GM21367 (cell line): ENCODE measurements at regions not wholly inside any gene's neighbourhood (a gene's known extent, or its start where the extent isn't known, plus 50 kb on each side); places are given as distances from the start of the nearest gene placed in this dataset.
"Not testable (repeated sequence)": the region's sequence is repeated elsewhere in the genome, so short reads cannot be mapped to it uniquely, and the experiment has no call there.

Source experiments
- ATAC-seq: cut with Tn5 transposase; IDR thresholded peaks from one replicate; pipeline ENCODE4 v1.9.1; 2021; ENCODE audit not compliant: unreplicated experiment

- ATAC-seq, result no peak
These were observed 165.8 kb downstream of the ZIC4 start for GRCh38 chr3:147240581-147240980.

GRCh38 chr3:147237991-147238390 lies 168.4 kb downstream of the ZIC4 start:
- no peak for ATAC-seq

GRCh38 chr3:147231980-147232379 lies 174.4 kb downstream of the ZIC4 start:
- ATAC-seq, result not testable (repeated sequence)

DNA sequence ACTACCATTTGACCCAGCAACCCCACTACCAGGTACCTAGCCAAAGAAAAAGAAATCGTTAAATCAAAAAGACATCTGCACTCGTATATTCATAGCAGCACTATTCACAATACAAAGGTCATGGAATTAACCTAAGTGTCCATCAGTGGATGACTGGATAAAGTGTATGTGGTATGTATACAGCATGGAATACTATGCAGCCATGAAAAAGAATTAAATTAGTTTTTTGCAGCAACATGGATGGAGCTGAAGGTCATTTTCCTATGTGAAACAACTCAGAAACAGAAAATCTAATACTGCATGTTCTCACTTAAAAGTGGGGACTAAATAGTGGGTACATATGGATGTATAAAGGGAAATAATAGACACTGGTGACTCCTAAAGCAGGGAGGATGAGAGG lies 175.2 kb downstream of the ZIC4 start:
- no peak for ATAC-seq

- ATAC-seq, result no peak
These were observed 184.1 kb downstream of the ZIC4 start for GRCh38 chr3:147222291-147222690.

DNA sequence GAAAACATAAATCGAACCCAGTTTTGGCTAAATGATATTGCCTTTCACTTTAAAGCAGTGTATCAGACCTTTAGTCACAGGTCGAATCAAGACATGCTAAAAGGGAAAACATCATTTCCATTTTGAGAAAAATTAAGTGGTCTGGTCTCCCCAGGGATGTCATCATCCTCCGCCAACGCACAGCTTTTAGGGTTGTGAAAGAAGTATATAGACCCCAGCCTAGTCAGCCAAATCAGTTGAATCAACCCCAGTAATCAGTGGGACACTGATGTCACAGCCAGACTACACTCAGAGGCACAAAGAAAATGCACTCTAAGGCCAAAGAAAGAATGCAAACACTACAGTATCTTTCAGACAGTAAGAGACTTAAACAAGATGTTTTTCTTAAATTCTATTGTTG lies 187.4 kb downstream of the ZIC4 start:
- no peak for ATAC-seq

GRCh38 chr3:147216143-147216673 lies 190.1 kb downstream of the ZIC4 start:
- ATAC-seq, result no peak

GRCh38 chr3:147215660-147216059 lies 190.7 kb downstream of the ZIC4 start:
- no peak for ATAC-seq

DNA sequence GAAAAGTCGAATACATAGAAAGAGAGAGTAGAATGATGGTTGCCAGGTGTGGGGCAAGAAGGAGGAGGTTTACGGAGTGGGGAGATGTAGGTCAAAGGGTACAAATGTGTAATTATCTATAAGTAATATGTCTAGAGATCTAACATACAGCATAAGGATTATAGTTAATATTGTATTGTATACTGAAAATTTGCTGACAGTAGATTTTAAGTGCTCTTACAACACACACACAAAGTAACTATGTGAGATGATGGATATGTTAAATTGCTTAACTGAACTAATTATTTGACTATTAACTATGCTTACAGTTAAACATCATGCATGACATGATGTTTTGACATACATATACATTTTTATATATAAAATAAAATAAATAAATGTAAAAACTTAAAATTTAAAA lies 192.7 kb downstream of the ZIC4 start:
- no peak for ATAC-seq

DNA sequence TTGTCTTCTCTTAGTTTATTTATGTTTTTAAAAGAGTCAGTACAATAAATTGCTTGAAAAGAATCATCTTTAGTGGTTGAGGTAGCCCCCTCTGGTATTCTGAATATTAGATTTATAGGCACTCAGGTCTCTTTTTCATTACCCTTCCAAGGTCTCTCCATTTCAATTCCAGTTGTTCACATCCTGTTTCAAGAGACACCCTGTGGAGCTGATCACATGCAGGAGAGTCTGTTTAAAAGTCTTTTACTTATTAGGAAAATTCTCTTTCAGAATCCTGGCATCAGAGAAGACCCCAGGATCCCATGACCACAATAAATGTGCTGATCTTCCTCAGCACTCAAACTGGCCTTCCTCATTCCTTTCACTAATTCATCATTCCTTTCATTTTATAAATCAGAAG lies 195.7 kb downstream of the ZIC4 start:
- ATAC-seq, result no peak

GRCh38 chr3:147201086-147201485 lies 205.3 kb downstream of the ZIC4 start:
- no peak for ATAC-seq

- ATAC-seq, result no peak
These were observed 205.8 kb downstream of the ZIC4 start for GRCh38 chr3:147200545-147200944.

DNA sequence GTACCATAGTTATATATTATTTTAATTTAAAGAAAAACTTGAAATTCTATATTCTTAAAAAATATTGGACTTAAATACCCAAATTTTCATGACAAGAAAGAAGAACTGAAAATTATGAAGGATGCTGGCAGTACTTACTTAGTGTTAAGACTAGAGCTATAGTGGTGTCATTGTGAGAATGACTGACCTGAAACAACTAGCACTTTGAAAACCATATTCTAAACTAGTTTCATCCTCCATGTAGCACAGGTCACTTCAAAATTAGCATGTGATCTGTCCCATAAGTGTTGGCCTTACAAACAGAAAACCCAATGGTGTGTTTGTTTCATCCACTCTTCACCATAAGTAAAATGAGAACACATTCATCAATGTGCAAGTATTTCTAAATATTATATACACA lies 208.6 kb downstream of the ZIC4 start:
- no peak for ATAC-seq

- ATAC-seq, result no peak
These were observed 210.5 kb downstream of the ZIC4 start for GRCh38 chr3:147195887-147196286.

- ATAC-seq, result peak; percentile 57
These were observed 214.5 kb downstream of the ZIC4 start for GRCh38 chr3:147191795-147192385.

- ATAC-seq, result no peak
These were observed 217.3 kb downstream of the ZIC4 start for GRCh38 chr3:147189016-147189415.

- no peak for ATAC-seq
These were observed 218.7 kb downstream of the ZIC4 start for GRCh38 chr3:147187687-147188086.

GRCh38 chr3:147185781-147186180 lies 220.6 kb downstream of the ZIC4 start:
- ATAC-seq, result no peak

GRCh38 chr3:147184794-147185193 lies 221.5 kb downstream of the ZIC4 start:
- no peak for ATAC-seq

GRCh38 chr3:147173257-147173656 lies 233.1 kb downstream of the ZIC4 start:
- no peak for ATAC-seq

DNA sequence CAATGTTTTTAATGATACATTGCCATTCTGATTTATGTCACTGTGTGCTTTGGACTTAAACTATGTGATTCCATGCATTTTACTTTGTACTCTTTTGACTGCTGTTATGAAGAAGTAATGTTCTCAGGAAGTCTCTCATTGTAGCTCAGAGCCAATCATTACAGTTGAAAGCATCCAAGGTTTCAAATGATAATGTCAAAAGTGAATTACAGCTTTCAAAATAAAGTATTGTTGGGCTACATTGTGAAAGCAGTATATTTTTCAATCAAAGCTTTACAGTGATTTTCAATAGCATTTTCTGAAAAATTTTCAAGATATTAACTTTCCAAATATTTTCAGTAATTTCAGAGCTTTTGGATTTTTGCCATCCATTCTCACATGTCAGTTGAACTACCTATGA lies 243.6 kb downstream of the ZIC4 start:
- ATAC-seq, result no peak

DNA sequence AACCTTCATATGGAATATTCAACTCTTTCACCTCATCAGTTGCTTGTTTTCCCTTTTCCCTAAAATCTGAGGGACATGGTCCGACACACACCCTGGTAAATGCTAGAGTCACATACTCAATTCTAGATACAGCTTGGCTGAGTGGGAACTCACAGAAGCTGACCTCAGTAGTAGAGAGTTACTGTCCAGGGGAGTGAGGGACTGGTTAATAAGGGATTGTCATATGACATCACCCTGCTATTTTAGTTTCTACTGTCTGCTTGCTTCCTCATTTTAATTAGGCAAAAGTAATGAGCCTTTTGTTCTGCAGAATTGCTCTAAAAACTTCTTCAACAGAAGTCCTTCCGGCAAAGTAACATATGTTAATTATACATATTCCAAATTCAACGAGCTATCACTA lies 244.5 kb downstream of the ZIC4 start:
- no peak for ATAC-seq

GRCh38 chr3:147160984-147161383 lies 245.4 kb downstream of the ZIC4 start:
- ATAC-seq, result no peak
